ENCODE measurements at regions not wholly inside any gene's neighbourhood (a gene's known extent, or its start where the extent isn't known, plus 50 kb on each side); places are given as distances from the start of the nearest gene placed in this dataset.

GRCh38 chr11:134571301-134571700 lies 159.3 kb upstream of the B3GAT1 start:
- Mint-ChIP-seq H3K9me3 (no peaks in the 10 kb centered on the region), H3K4me1 (ENCODE audit: unreplicated experiment) (no peaks in the 10 kb centered on the region), H3K36me3 (no peaks in the 10 kb centered on the region), H3K4me3 (no peak overlapping the region), H3K27me3 (peaks cover 11% of the 10 kb centered on the region), H3K27ac (no peak overlapping the region)
- no peak for DNase-seq (ENCODE audit: extremely low spot score, unreplicated experiment)
- TF ChIP-seq CTCF (conservative IDR thresholded peaks at IDR 0.05): no peak

GRCh38 chr11:134569195-134569594 lies 157.2 kb upstream of the B3GAT1 start:
- peak; percentile 43 for DNase-seq (ENCODE audit: extremely low spot score, unreplicated experiment)
- TF ChIP-seq CTCF (conservative IDR thresholded peaks at IDR 0.05): no peak
- Mint-ChIP-seq H3K27ac (no peak overlapping the region), H3K4me1 (ENCODE audit: unreplicated experiment) (no peaks in the 10 kb centered on the region), H3K27me3 (no peaks in the 10 kb centered on the region), H3K4me3 (no peak overlapping the region), H3K36me3 (no peaks in the 10 kb centered on the region), H3K9me3 (no peaks in the 10 kb centered on the region)

- DNase-seq (ENCODE audit: extremely low spot score, unreplicated experiment): no peak
- H3K9me3 Mint-ChIP-seq: no peaks in the 10 kb centered on the region
- no peaks in the 10 kb centered on the region for H3K27me3 Mint-ChIP-seq
- H3K27ac Mint-ChIP-seq: no peak overlapping the region
- H3K4me3 Mint-ChIP-seq: no peak overlapping the region
- H3K36me3 Mint-ChIP-seq: no peaks in the 10 kb centered on the region
- peaks cover 4% of the 10 kb centered on the region for H3K4me1 Mint-ChIP-seq (ENCODE audit: unreplicated experiment)
- TF ChIP-seq CTCF (conservative IDR thresholded peaks at IDR 0.05): no peak
These were observed 154.3 kb upstream of the B3GAT1 start for GRCh38 chr11:134566311-134566710.

- Mint-ChIP-seq H3K4me3 (no peak overlapping the region), H3K36me3 (no peaks in the 10 kb centered on the region), H3K9me3 (no peaks in the 10 kb centered on the region), H3K4me1 (ENCODE audit: unreplicated experiment) (peaks cover 4% of the 10 kb centered on the region), H3K27me3 (no peaks in the 10 kb centered on the region), H3K27ac (no peak overlapping the region)
- peak; percentile 42 for DNase-seq (ENCODE audit: extremely low spot score, unreplicated experiment)
- TF ChIP-seq CTCF (conservative IDR thresholded peaks at IDR 0.05): no peak
These were observed 153.4 kb upstream of the B3GAT1 start for GRCh38 chr11:134565343-134565891.

GRCh38 chr11:134564472-134565200 lies 152.6 kb upstream of the B3GAT1 start:
- no peak for TF ChIP-seq CTCF (conservative IDR thresholded peaks at IDR 0.05)
- peaks cover 4% of the 10 kb centered on the region for H3K4me1 Mint-ChIP-seq (ENCODE audit: unreplicated experiment)
- DNase-seq (ENCODE audit: extremely low spot score, unreplicated experiment): peak; percentile 34
- H3K27me3 Mint-ChIP-seq: no peaks in the 10 kb centered on the region
- no peak overlapping the region for H3K27ac Mint-ChIP-seq
- no peak overlapping the region for H3K4me3 Mint-ChIP-seq
- no peaks in the 10 kb centered on the region for H3K9me3 Mint-ChIP-seq
- H3K36me3 Mint-ChIP-seq: no peaks in the 10 kb centered on the region

All from type B pancreatic cell (in vitro differentiated cells).